Ovary (tissue), 3 donors: ENCODE measurements at regions not wholly inside any gene's neighbourhood (a gene's known extent, or its start where the extent isn't known, plus 50 kb on each side); places are given as distances from the start of the nearest gene placed in this dataset.

Experiments used
- CTCF ChIP-seq, 3 donors: fragments of 450-650 bp in 2 of 3; fragments of 200-600 bp in 1 of 3; IDR thresholded peaks; one replicate each; pipeline versions ENCODE4 v1.5.1 to v1.8.0; 2016 to 2022; ENCODE audit warnings: antibody characterized with exemption in 3 of 3, mild to moderate bottlenecking in 1 of 3
- EP300 ChIP-seq: sonication (generic); formaldehyde crosslinking; IDR thresholded peaks from one replicate; pipeline ENCODE4 v1.6.1; 2017; ENCODE audit warnings: antibody characterized with exemption
- POLR2A ChIP-seq: fragments of 450-650 bp; IDR thresholded peaks from one replicate; pipeline ENCODE4 v1.6.1; 2017; ENCODE audit warnings: antibody characterized with exemption, mild to moderate bottlenecking, moderate library complexity
- donor health status: DM: no; HTN: no; CAD: no.

- TF ChIP-seq CTCF (IDR thresholded peaks at IDR 0.05) (no peak), EP300 (no peak), POLR2A (no peak)
Observed at GRCh38 chr2:20126469-20126868, 75.0 kb upstream of the LAPTM4A start.
